GM23338 (cell line): ENCODE measurements at regions not wholly inside any gene's neighbourhood (a gene's known extent, or its start where the extent isn't known, plus 50 kb on each side); places are given as distances from the start of the nearest gene placed in this dataset.

ENCODE experiments used
- ATAC-seq: fragments of 200-7000 bp; cut with Tn5 transposase; 3 replicates; pipeline ENCODE4 v1.9.1; 2020
- DNase-seq: peaks from one replicate; pipeline ENCODE4 v3.0.0-alpha.2; 2015; ENCODE audit warnings: low spot score
- H2AFZ ChIP-seq: fragments of 200-600 bp; sonication (generic); 2 replicates; pipeline ENCODE4 v1.8.0; 2016; ENCODE audit warnings: antibody characterized with exemption, mild to moderate bottlenecking, moderate library complexity
- H3F3A ChIP-seq: fragments of 200-600 bp; sonication (generic); replicated peaks from 2 replicates; pipeline ENCODE4 v1.8.0; 2017; ENCODE audit warnings: antibody characterized with exemption, mixed run types, low read depth
- H3K27ac ChIP-seq: fragments of 200-600 bp; sonication (generic); 2 replicates; pipeline ENCODE4 v1.6.1; 2016; ENCODE audit warnings: low read depth
- H3K27me3 ChIP-seq: fragments of 200-600 bp; sonication (generic); 2 replicates; pipeline ENCODE4 v1.8.0; 2016; ENCODE audit warnings: mild to moderate bottlenecking, mixed run types, moderate library complexity; ENCODE audit not compliant: insufficient read depth
- H3K36me3 ChIP-seq: fragments of 200-600 bp; sonication (generic); 2 replicates; pipeline ENCODE4 v1.8.0; 2016; ENCODE audit warnings: mild to moderate bottlenecking; ENCODE audit not compliant: insufficient read depth
- H3K4me1 ChIP-seq: fragments of 200-600 bp; sonication (generic); 2 replicates; pipeline ENCODE4 v1.8.0; 2016; ENCODE audit warnings: mild to moderate bottlenecking, moderate library complexity; ENCODE audit not compliant: insufficient read depth
- H3K4me2 ChIP-seq: fragments of 200-600 bp; sonication (generic); 2 replicates; pipeline ENCODE4 v1.7.1; 2017; ENCODE audit warnings: mixed run types
- H3K4me3 ChIP-seq: fragments of 200-600 bp; sonication (generic); 2 replicates; pipeline ENCODE4 v1.6.1; 2016; ENCODE audit warnings: mixed run types
- H3K79me2 ChIP-seq: fragments of 200-600 bp; sonication (generic); replicated peaks from 2 replicates; pipeline ENCODE4 v1.8.0; 2017; ENCODE audit warnings: mild to moderate bottlenecking; ENCODE audit not compliant: insufficient read depth
- H3K9me2 ChIP-seq: fragments of 200-600 bp; sonication (generic); 2 replicates; pipeline ENCODE4 v1.8.0; 2017; ENCODE audit not compliant: insufficient read depth
- H4K20me1 ChIP-seq: fragments of 200-600 bp; sonication (generic); replicated peaks from 2 replicates; pipeline ENCODE4 v1.8.0; 2017; ENCODE audit warnings: mild to moderate bottlenecking; ENCODE audit not compliant: insufficient read depth
- H3K27ac Mint-ChIP-seq: 2 replicates; pipeline ENCODE4 v1.8.0; 2020; ENCODE audit warnings: inconsistent platforms, mild to moderate bottlenecking, moderate library complexity, mixed read lengths
- H3K27me3 Mint-ChIP-seq: 3 replicates; pipeline ENCODE4 v1.8.0; 2022; ENCODE audit warnings: low read depth, mild to moderate bottlenecking, moderate library complexity, mixed read lengths, inconsistent platforms; ENCODE audit not compliant: insufficient read depth, poor library complexity
- H3K36me3 Mint-ChIP-seq: 3 replicates; pipeline ENCODE4 v1.8.0; 2021; ENCODE audit warnings: low read depth, mild to moderate bottlenecking, inconsistent platforms, moderate library complexity, mixed read lengths
- H3K4me1 Mint-ChIP-seq: 3 replicates; pipeline ENCODE4 v1.8.0; 2020; ENCODE audit warnings: mild to moderate bottlenecking, inconsistent platforms, mixed read lengths
- H3K4me3 Mint-ChIP-seq: 3 replicates; pipeline ENCODE4 v1.8.0; 2021; ENCODE audit warnings: moderate library complexity, mild to moderate bottlenecking, inconsistent platforms, mixed read lengths
- H3K9me3 Mint-ChIP-seq: 3 replicates; pipeline ENCODE4 v1.8.0; 2020; ENCODE audit warnings: moderate library complexity, mild to moderate bottlenecking, inconsistent platforms, mixed read lengths
- CREB1 ChIP-seq: fragments of 250-450 bp; sonication (Bioruptor Pico); IDR thresholded peaks from 2 replicates; pipeline ENCODE4 v1.5.0; 2020; ENCODE audit warnings: low read depth, mild to moderate bottlenecking, moderate library complexity
- EZH2 ChIP-seq: fragments of 200-600 bp; sonication (generic); IDR thresholded peaks from one replicate; pipeline ENCODE4 v1.8.0; 2017; ENCODE audit warnings: antibody characterized with exemption, mild to moderate bottlenecking, low read depth; ENCODE audit not compliant: unreplicated experiment
- EZH2phosphoT487 ChIP-seq: fragments of 200-600 bp; sonication (generic); IDR thresholded peaks from one replicate; pipeline ENCODE4 v1.8.1; 2018; ENCODE audit warnings: antibody characterized with exemption; ENCODE audit not compliant: unreplicated experiment
- JUNB ChIP-seq: IDR thresholded peaks from one replicate; pipeline ENCODE4 v1.6.1; 2016; ENCODE audit warnings: antibody characterized with exemption; ENCODE audit not compliant: unreplicated experiment
- NANOG ChIP-seq: IDR thresholded peaks from 2 replicates; pipeline ENCODE4 v1.6.1; 2016; ENCODE audit warnings: antibody characterized with exemption, borderline replicate concordance
- POLR2AphosphoS5 ChIP-seq: IDR thresholded peaks from 2 replicates; pipeline ENCODE4 v1.6.1; 2016; ENCODE audit warnings: antibody characterized with exemption, low read depth
- STAT1 ChIP-seq: IDR thresholded peaks from one replicate; pipeline ENCODE4 v1.6.1; 2016; ENCODE audit warnings: antibody characterized with exemption; ENCODE audit not compliant: unreplicated experiment
- ZNF114 ChIP-seq: fragments of 250-450 bp; sonication (Bioruptor Pico); IDR thresholded peaks from 2 replicates; pipeline ENCODE4 v1.5.0; 2020; ENCODE audit warnings: mild to moderate bottlenecking, moderate library complexity
- ZNF331 ChIP-seq: fragments of 250-450 bp; sonication (Bioruptor Pico); IDR thresholded peaks from 2 replicates; pipeline ENCODE4 v1.5.0; 2020; ENCODE audit warnings: low read depth, mild to moderate bottlenecking, moderate library complexity
- TF ChIP-seq, protein P1 (sequence below), 2 experiments: fragments of 200-600 bp in 1 of 2; sonication (generic) in 1 of 2; conservative IDR thresholded peaks; 2 replicates each; pipeline versions ENCODE4 v1.5.1 to v1.6.1; 2016 to 2017; ENCODE audit warnings: antibody characterized with exemption in 2 of 2, low read depth in 2 of 2, mild to moderate bottlenecking in 2 of 2, moderate library complexity in 1 of 2
- TF ChIP-seq, protein P2 (sequence below): IDR thresholded peaks from one replicate; pipeline ENCODE4 v1.6.1; 2018; ENCODE audit warnings: antibody characterized with exemption; ENCODE audit not compliant: unreplicated experiment
- TF ChIP-seq, protein P3 (sequence below): fragments of 250-450 bp; sonication (Bioruptor Pico); IDR thresholded peaks from 2 replicates; pipeline ENCODE4 v1.5.0; 2020; ENCODE audit warnings: mild to moderate bottlenecking, moderate library complexity
- TF ChIP-seq, protein P4 (sequence below): IDR thresholded peaks from 2 replicates; pipeline ENCODE4 v1.6.1; 2016; ENCODE audit warnings: antibody characterized with exemption

DNA sequence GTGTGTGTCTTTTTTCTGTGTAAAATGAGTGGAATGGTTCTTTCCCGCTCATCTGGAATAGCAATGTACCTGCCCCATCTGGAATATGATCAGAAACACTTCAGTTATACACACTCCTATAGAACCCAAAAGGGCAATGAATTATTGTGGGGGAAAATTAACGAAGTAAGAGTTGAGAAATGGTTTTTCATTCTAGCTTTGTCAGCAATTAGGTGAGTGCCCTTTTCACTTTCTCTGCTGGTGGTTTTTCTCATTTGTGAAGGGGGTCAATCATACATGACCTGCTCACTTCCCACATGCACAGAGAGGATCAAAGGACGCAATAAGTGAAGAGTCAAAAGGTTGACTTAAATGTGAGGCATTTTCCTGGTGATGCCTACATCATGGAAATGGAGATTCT is 168.0 kb downstream of the HS3ST3B1 start (continued):
- TF ChIP-seq POLR2AphosphoS5 (no peak), CREB1 (no peak), NANOG (no peak), EZH2phosphoT487 (no peak)

DNA sequence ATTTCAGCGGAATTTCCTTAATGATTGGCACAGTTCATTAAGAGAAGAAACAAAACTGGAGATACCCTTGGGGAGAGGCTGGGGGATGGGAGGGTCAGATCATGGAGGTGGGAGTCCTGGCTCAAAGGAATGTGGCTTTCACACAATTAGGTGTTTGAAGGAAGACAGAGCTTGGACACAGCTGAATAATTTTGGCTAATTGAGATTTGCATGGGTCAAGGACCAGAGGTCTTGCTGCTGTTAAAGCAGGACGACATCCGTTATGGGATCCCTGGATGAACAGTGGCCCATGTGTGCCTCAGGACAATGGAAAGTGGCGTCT is 160.3 kb downstream of the HS3ST3B1 start:
- ATAC-seq = no peak
- no peaks in the 10 kb centered on the region for H3K79me2 ChIP-seq
- TF ChIP-seq STAT1 (no peak), ZNF114 (CRISPR knock-in tag) (no peak), EZH2phosphoT487 (no peak), ZNF331 (CRISPR knock-in tag) (no peak), POLR2AphosphoS5 (no peak), JUNB (no peak), CREB1 (no peak), EZH2 (no peak), NANOG (no peak)
- TF ChIP-seq, protein P1, sequence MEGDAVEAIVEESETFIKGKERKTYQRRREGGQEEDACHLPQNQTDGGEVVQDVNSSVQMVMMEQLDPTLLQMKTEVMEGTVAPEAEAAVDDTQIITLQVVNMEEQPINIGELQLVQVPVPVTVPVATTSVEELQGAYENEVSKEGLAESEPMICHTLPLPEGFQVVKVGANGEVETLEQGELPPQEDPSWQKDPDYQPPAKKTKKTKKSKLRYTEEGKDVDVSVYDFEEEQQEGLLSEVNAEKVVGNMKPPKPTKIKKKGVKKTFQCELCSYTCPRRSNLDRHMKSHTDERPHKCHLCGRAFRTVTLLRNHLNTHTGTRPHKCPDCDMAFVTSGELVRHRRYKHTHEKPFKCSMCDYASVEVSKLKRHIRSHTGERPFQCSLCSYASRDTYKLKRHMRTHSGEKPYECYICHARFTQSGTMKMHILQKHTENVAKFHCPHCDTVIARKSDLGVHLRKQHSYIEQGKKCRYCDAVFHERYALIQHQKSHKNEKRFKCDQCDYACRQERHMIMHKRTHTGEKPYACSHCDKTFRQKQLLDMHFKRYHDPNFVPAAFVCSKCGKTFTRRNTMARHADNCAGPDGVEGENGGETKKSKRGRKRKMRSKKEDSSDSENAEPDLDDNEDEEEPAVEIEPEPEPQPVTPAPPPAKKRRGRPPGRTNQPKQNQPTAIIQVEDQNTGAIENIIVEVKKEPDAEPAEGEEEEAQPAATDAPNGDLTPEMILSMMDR (conservative IDR thresholded peaks at IDR 0.05; ENCODE audit: low read depth in 2 of 2) = no peak
- TF ChIP-seq, protein P2, sequence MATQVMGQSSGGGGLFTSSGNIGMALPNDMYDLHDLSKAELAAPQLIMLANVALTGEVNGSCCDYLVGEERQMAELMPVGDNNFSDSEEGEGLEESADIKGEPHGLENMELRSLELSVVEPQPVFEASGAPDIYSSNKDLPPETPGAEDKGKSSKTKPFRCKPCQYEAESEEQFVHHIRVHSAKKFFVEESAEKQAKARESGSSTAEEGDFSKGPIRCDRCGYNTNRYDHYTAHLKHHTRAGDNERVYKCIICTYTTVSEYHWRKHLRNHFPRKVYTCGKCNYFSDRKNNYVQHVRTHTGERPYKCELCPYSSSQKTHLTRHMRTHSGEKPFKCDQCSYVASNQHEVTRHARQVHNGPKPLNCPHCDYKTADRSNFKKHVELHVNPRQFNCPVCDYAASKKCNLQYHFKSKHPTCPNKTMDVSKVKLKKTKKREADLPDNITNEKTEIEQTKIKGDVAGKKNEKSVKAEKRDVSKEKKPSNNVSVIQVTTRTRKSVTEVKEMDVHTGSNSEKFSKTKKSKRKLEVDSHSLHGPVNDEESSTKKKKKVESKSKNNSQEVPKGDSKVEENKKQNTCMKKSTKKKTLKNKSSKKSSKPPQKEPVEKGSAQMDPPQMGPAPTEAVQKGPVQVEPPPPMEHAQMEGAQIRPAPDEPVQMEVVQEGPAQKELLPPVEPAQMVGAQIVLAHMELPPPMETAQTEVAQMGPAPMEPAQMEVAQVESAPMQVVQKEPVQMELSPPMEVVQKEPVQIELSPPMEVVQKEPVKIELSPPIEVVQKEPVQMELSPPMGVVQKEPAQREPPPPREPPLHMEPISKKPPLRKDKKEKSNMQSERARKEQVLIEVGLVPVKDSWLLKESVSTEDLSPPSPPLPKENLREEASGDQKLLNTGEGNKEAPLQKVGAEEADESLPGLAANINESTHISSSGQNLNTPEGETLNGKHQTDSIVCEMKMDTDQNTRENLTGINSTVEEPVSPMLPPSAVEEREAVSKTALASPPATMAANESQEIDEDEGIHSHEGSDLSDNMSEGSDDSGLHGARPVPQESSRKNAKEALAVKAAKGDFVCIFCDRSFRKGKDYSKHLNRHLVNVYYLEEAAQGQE = no peak
- TF ChIP-seq, protein P3, sequence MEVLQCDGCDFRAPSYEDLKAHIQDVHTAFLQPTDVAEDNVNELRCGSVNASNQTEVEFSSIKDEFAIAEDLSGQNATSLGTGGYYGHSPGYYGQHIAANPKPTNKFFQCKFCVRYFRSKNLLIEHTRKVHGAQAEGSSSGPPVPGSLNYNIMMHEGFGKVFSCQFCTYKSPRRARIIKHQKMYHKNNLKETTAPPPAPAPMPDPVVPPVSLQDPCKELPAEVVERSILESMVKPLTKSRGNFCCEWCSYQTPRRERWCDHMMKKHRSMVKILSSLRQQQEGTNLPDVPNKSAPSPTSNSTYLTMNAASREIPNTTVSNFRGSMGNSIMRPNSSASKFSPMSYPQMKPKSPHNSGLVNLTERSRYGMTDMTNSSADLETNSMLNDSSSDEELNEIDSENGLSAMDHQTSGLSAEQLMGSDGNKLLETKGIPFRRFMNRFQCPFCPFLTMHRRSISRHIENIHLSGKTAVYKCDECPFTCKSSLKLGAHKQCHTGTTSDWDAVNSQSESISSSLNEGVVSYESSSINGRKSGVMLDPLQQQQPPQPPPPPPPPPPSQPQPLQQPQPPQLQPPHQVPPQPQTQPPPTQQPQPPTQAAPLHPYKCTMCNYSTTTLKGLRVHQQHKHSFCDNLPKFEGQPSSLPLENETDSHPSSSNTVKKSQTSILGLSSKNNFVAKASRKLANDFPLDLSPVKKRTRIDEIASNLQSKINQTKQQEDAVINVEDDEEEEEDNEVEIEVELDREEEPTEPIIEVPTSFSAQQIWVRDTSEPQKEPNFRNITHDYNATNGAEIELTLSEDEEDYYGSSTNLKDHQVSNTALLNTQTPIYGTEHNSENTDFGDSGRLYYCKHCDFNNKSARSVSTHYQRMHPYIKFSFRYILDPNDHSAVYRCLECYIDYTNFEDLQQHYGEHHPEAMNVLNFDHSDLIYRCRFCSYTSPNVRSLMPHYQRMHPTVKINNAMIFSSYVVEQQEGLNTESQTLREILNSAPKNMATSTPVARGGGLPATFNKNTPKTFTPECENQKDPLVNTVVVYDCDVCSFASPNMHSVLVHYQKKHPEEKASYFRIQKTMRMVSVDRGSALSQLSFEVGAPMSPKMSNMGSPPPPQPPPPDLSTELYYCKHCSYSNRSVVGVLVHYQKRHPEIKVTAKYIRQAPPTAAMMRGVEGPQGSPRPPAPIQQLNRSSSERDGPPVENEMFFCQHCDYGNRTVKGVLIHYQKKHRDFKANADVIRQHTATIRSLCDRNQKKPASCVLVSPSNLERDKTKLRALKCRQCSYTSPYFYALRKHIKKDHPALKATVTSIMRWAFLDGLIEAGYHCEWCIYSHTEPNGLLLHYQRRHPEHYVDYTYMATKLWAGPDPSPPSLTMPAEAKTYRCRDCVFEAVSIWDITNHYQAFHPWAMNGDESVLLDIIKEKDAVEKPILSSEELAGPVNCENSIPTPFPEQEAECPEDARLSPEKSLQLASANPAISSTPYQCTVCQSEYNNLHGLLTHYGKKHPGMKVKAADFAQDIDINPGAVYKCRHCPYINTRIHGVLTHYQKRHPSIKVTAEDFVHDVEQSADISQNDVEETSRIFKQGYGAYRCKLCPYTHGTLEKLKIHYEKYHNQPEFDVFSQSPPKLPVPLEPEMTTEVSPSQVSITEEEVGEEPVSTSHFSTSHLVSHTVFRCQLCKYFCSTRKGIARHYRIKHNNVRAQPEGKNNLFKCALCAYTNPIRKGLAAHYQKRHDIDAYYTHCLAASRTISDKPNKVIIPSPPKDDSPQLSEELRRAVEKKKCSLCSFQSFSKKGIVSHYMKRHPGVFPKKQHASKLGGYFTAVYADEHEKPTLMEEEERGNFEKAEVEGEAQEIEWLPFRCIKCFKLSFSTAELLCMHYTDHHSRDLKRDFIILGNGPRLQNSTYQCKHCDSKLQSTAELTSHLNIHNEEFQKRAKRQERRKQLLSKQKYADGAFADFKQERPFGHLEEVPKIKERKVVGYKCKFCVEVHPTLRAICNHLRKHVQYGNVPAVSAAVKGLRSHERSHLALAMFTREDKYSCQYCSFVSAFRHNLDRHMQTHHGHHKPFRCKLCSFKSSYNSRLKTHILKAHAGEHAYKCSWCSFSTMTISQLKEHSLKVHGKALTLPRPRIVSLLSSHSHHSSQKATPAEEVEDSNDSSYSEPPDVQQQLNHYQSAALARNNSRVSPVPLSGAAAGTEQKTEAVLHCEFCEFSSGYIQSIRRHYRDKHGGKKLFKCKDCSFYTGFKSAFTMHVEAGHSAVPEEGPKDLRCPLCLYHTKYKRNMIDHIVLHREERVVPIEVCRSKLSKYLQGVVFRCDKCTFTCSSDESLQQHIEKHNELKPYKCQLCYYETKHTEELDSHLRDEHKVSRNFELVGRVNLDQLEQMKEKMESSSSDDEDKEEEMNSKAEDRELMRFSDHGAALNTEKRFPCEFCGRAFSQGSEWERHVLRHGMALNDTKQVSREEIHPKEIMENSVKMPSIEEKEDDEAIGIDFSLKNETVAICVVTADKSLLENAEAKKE = no peak
- TF ChIP-seq, protein P4, sequence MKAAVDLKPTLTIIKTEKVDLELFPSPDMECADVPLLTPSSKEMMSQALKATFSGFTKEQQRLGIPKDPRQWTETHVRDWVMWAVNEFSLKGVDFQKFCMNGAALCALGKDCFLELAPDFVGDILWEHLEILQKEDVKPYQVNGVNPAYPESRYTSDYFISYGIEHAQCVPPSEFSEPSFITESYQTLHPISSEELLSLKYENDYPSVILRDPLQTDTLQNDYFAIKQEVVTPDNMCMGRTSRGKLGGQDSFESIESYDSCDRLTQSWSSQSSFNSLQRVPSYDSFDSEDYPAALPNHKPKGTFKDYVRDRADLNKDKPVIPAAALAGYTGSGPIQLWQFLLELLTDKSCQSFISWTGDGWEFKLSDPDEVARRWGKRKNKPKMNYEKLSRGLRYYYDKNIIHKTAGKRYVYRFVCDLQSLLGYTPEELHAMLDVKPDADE = no peak

More for the DNA sequence above, 160.3 kb downstream of the HS3ST3B1 start:
- H3K36me3 Mint-ChIP-seq = peaks cover 3% of the 10 kb centered on the region; the same call in 1 of the 3 replicates
- Histone ChIP-seq H3K9me2 (peaks cover 4% of the 10 kb centered on the region; the same call in 1 of the 2 replicates), H3K4me3 (no peak overlapping the region), H3K36me3 (no peaks in the 10 kb centered on the region), H3F3A (no peaks in the 10 kb centered on the region), H3K27ac (no peak overlapping the region), H3K4me1 (0 out of 2 replicates have a peak, but pooled peaks cover 10% of the 10 kb centered on the region), H4K20me1 (no peaks in the 10 kb centered on the region), H2AFZ (no peak overlapping the region), H3K27me3 (no peaks in the 10 kb centered on the region), H3K4me2 (no peak overlapping the region)
- peaks cover 25% of the 10 kb centered on the region for H3K4me1 Mint-ChIP-seq
- no peak overlapping the region for H3K27ac Mint-ChIP-seq
- no peak overlapping the region for H3K4me3 Mint-ChIP-seq
- H3K9me3 Mint-ChIP-seq = peaks cover 7% of the 10 kb centered on the region
- no peak for DNase-seq
- H3K27me3 Mint-ChIP-seq = peaks cover 11% of the 10 kb centered on the region
